ES-I3 (cell line): ENCODE measurements at regions not wholly inside any gene's neighbourhood (a gene's known extent, or its start where the extent isn't known, plus 50 kb on each side); places are given as distances from the start of the nearest gene placed in this dataset.
"Not testable (repeated sequence)": the region's sequence is repeated elsewhere in the genome, so short reads cannot be mapped to it uniquely, and the experiment has no call there.

Experiments
- H3K36me3 ChIP-seq: 2 replicates; pipeline ENCODE4 v1.6.1; 2013; ENCODE audit warnings: mild to moderate bottlenecking, low read length, control low read depth, moderate library complexity; ENCODE audit not compliant: insufficient read depth
- H3K4me1 ChIP-seq: 2 replicates; pipeline ENCODE4 v1.6.1; 2013; ENCODE audit warnings: mild to moderate bottlenecking, control low read depth, low read length; ENCODE audit not compliant: insufficient read depth
- H3K9ac ChIP-seq: 2 replicates; pipeline ENCODE4 v1.6.1; 2013; ENCODE audit warnings: low read depth, mild to moderate bottlenecking, low read length, moderate library complexity
- H3K9me3 ChIP-seq: 2 replicates; pipeline ENCODE4 v1.6.1; 2013; ENCODE audit warnings: mild to moderate bottlenecking, low read length, moderate library complexity; ENCODE audit not compliant: control insufficient read depth, insufficient read depth

- peaks cover 3% of the 10 kb centered on the region; the same call in 1 of the 2 replicates for H3K4me1 ChIP-seq
- H3K9me3 ChIP-seq: no peaks in the 10 kb centered on the region
- no peak overlapping the region for H3K9ac ChIP-seq
- H3K36me3 ChIP-seq: no peaks in the 10 kb centered on the region
Measured at GRCh38 chr18:78246588-78246987, 733.0 kb upstream of the SALL3 start.

- Histone ChIP-seq H3K9ac (no peak overlapping the region), H3K9me3 (no peaks in the 10 kb centered on the region), H3K4me1 (peaks cover 3% of the 10 kb centered on the region; the same call in 1 of the 2 replicates), H3K36me3 (no peaks in the 10 kb centered on the region)
Measured at GRCh38 chr18:78247615-78248289, 731.9 kb upstream of the SALL3 start.

- Histone ChIP-seq H3K9me3 (no peaks in the 10 kb centered on the region), H3K9ac (no peak overlapping the region), H3K36me3 (no peaks in the 10 kb centered on the region), H3K4me1 (no peaks in the 10 kb centered on the region)
Measured at GRCh38 chr18:78255013-78255412, 724.6 kb upstream of the SALL3 start.

- Histone ChIP-seq H3K9me3 (no peaks in the 10 kb centered on the region), H3K36me3 (no peaks in the 10 kb centered on the region), H3K9ac (no peak overlapping the region), H3K4me1 (no peaks in the 10 kb centered on the region)
Measured at GRCh38 chr18:78268226-78268988, 711.2 kb upstream of the SALL3 start.

GRCh38 chr18:78271790-78272189, 707.8 kb upstream of the SALL3 start:
- Histone ChIP-seq H3K4me1 (no peaks in the 10 kb centered on the region), H3K9ac (no peak overlapping the region), H3K9me3 (no peaks in the 10 kb centered on the region; the same call in 1 of the 2 replicates), H3K36me3 (no peaks in the 10 kb centered on the region)

- H3K36me3 ChIP-seq: no peaks in the 10 kb centered on the region
- no peaks in the 10 kb centered on the region; the same call in 1 of the 2 replicates for H3K9me3 ChIP-seq
- H3K9ac ChIP-seq: no peak overlapping the region
- H3K4me1 ChIP-seq: no peaks in the 10 kb centered on the region
Measured at GRCh38 chr18:78273876-78274275, 705.7 kb upstream of the SALL3 start.

- not testable (repeated sequence) for H3K36me3 ChIP-seq, H3K9me3 ChIP-seq, H3K4me1 ChIP-seq, H3K9ac ChIP-seq
Measured at GRCh38 chr18:78283425-78283824, 696.2 kb upstream of the SALL3 start.

GRCh38 chr18:78292618-78293380, 686.8 kb upstream of the SALL3 start:
- H3K9ac ChIP-seq: peak overlapping the region; percentile 37; the same call in 1 of the 2 replicates
- no peaks in the 10 kb centered on the region for H3K36me3 ChIP-seq
- H3K4me1 ChIP-seq: no peaks in the 10 kb centered on the region
- no peaks in the 10 kb centered on the region for H3K9me3 ChIP-seq

- Histone ChIP-seq H3K9me3 (no peaks in the 10 kb centered on the region), H3K9ac (peak overlapping the region; percentile 37; the same call in 1 of the 2 replicates), H3K4me1 (no peaks in the 10 kb centered on the region), H3K36me3 (no peaks in the 10 kb centered on the region)
Measured at GRCh38 chr18:78293540-78293939, 686.1 kb upstream of the SALL3 start.

- H3K36me3 ChIP-seq: no peaks in the 10 kb centered on the region
- no peaks in the 10 kb centered on the region for H3K9me3 ChIP-seq
Measured at GRCh38 chr18:78293940-78294541, 685.6 kb upstream of the SALL3 start.

GRCh38 chr18:78295262-78295661, 684.4 kb upstream of the SALL3 start:
- Histone ChIP-seq H3K9me3 (no peaks in the 10 kb centered on the region), H3K4me1 (no peaks in the 10 kb centered on the region), H3K36me3 (no peaks in the 10 kb centered on the region), H3K9ac (no peak overlapping the region)

More at GRCh38 chr18:78293940-78294541, 685.6 kb upstream of the SALL3 start:
- H3K4me1 ChIP-seq: no peaks in the 10 kb centered on the region
- H3K9ac ChIP-seq: peak overlapping the region; percentile 37; the same call in 1 of the 2 replicates

GRCh38 chr18:78296166-78296565, 683.5 kb upstream of the SALL3 start:
- Histone ChIP-seq H3K4me1 (no peaks in the 10 kb centered on the region), H3K9me3 (no peaks in the 10 kb centered on the region), H3K36me3 (no peaks in the 10 kb centered on the region), H3K9ac (no peak overlapping the region)

GRCh38 chr18:78297048-78297447, 682.6 kb upstream of the SALL3 start:
- no peaks in the 10 kb centered on the region for H3K9me3 ChIP-seq
- H3K36me3 ChIP-seq: no peaks in the 10 kb centered on the region
- no peaks in the 10 kb centered on the region for H3K4me1 ChIP-seq
- H3K9ac ChIP-seq: no peak overlapping the region

- Histone ChIP-seq H3K4me1 (no peaks in the 10 kb centered on the region), H3K9ac (no peak overlapping the region), H3K36me3 (no peaks in the 10 kb centered on the region), H3K9me3 (no peaks in the 10 kb centered on the region)
Measured at GRCh38 chr18:78303519-78304191, 676.0 kb upstream of the SALL3 start.
